ENCODE measurements at regions not wholly inside any gene's neighbourhood (a gene's known extent, or its start where the extent isn't known, plus 50 kb on each side); places are given as distances from the start of the nearest gene placed in this dataset.

GRCh38 chr7:24501443-24502134, 71.7 kb upstream of the PALS2 start:
- TF ChIP-seq TAF1 (IDR thresholded peaks at IDR 0.05; ENCODE audit: borderline replicate concordance, insufficient read depth, low read length), result no peak
- no peak for TF ChIP-seq REST (IDR thresholded peaks at IDR 0.05; ENCODE audit: insufficient read depth in 1 of 2, low read depth in 2 of 2, low read length in 2 of 2)
- no peak for TF ChIP-seq FOXP2 (optimal IDR thresholded peaks at IDR 0.05; ENCODE audit: borderline replicate concordance, extremely low read depth, extremely low read length, insufficient read depth)

GRCh38 chr7:24502135-24502488, 71.1 kb upstream of the PALS2 start:
- TF ChIP-seq SIN3A (IDR thresholded peaks at IDR 0.05; ENCODE audit: borderline replicate concordance, insufficient read depth, low read length) (no peak), TAF1 (IDR thresholded peaks at IDR 0.05; ENCODE audit: borderline replicate concordance, insufficient read depth, low read length) (no peak), POLR2AphosphoS5 (IDR thresholded peaks at IDR 0.05; ENCODE audit: low read depth, low read length) (no peak), REST (IDR thresholded peaks at IDR 0.05; ENCODE audit: insufficient read depth in 1 of 2, low read depth in 2 of 2, low read length in 2 of 2) (no peak), FOXP2 (optimal IDR thresholded peaks at IDR 0.05; ENCODE audit: borderline replicate concordance, extremely low read depth, extremely low read length, insufficient read depth) (no peak)

- TF ChIP-seq REST (IDR thresholded peaks at IDR 0.05; ENCODE audit: insufficient read depth in 1 of 2, low read depth in 2 of 2, low read length in 2 of 2) (no peak), TAF1 (IDR thresholded peaks at IDR 0.05; ENCODE audit: borderline replicate concordance, insufficient read depth, low read length) (no peak), POLR2AphosphoS5 (IDR thresholded peaks at IDR 0.05; ENCODE audit: low read depth, low read length) (no peak), SIN3A (IDR thresholded peaks at IDR 0.05; ENCODE audit: borderline replicate concordance, insufficient read depth, low read length) (no peak), FOXP2 (optimal IDR thresholded peaks at IDR 0.05; ENCODE audit: borderline replicate concordance, extremely low read depth, extremely low read length, insufficient read depth) (no peak)
These were observed 69.7 kb upstream of the PALS2 start for GRCh38 chr7:24503506-24503905.

GRCh38 chr7:24504040-24504439, 69.2 kb upstream of the PALS2 start:
- TF ChIP-seq FOXP2 (optimal IDR thresholded peaks at IDR 0.05; ENCODE audit: borderline replicate concordance, extremely low read depth, extremely low read length, insufficient read depth) (no peak), REST (IDR thresholded peaks at IDR 0.05; ENCODE audit: insufficient read depth in 1 of 2, low read depth in 2 of 2, low read length in 2 of 2) (no peak), SIN3A (IDR thresholded peaks at IDR 0.05; ENCODE audit: borderline replicate concordance, insufficient read depth, low read length) (no peak), POLR2AphosphoS5 (IDR thresholded peaks at IDR 0.05; ENCODE audit: low read depth, low read length) (no peak)

GRCh38 chr7:24504836-24505235, 68.4 kb upstream of the PALS2 start:
- no peak for TF ChIP-seq REST (IDR thresholded peaks at IDR 0.05; ENCODE audit: insufficient read depth in 1 of 2, low read depth in 2 of 2, low read length in 2 of 2)
- no peak for TF ChIP-seq POLR2AphosphoS5 (IDR thresholded peaks at IDR 0.05; ENCODE audit: low read depth, low read length)
- no peak for TF ChIP-seq FOXP2 (optimal IDR thresholded peaks at IDR 0.05; ENCODE audit: borderline replicate concordance, extremely low read depth, extremely low read length, insufficient read depth)
- TF ChIP-seq SIN3A (IDR thresholded peaks at IDR 0.05; ENCODE audit: borderline replicate concordance, insufficient read depth, low read length), result no peak
- no peak for TF ChIP-seq TAF1 (IDR thresholded peaks at IDR 0.05; ENCODE audit: borderline replicate concordance, insufficient read depth, low read length)

Data from PFSK-1 (cell line).